HK-2 (cell line): ENCODE measurements at regions not wholly inside any gene's neighbourhood (a gene's known extent, or its start where the extent isn't known, plus 50 kb on each side); places are given as distances from the start of the nearest gene placed in this dataset.

ENCODE experiments used
- DNase-seq: peaks from one replicate; pipeline ENCODE4 v3.0.0-alpha.2; 2018; ENCODE audit not compliant: unreplicated experiment

DNA sequence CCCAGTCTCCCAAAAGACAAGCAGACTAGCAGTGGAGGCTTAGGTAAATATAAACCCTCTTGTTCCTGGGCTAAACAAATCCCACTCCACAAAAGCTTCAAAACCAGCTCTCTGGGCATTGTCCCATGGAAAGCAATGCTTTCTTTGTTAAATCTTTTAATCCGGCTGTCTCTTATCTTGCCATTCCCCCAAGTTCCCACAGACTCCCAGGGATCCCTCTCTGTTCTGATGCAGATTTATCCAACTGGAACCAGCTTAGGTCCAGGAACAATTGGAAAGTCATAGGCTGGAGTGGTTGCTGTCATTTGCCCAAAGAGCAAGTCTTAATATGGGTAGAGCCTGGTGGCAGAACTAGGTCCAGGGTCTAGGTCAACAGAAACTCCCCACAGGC, 110.1 kb upstream of the ATP1A1 start:
- DNase-seq = no peak

DNA sequence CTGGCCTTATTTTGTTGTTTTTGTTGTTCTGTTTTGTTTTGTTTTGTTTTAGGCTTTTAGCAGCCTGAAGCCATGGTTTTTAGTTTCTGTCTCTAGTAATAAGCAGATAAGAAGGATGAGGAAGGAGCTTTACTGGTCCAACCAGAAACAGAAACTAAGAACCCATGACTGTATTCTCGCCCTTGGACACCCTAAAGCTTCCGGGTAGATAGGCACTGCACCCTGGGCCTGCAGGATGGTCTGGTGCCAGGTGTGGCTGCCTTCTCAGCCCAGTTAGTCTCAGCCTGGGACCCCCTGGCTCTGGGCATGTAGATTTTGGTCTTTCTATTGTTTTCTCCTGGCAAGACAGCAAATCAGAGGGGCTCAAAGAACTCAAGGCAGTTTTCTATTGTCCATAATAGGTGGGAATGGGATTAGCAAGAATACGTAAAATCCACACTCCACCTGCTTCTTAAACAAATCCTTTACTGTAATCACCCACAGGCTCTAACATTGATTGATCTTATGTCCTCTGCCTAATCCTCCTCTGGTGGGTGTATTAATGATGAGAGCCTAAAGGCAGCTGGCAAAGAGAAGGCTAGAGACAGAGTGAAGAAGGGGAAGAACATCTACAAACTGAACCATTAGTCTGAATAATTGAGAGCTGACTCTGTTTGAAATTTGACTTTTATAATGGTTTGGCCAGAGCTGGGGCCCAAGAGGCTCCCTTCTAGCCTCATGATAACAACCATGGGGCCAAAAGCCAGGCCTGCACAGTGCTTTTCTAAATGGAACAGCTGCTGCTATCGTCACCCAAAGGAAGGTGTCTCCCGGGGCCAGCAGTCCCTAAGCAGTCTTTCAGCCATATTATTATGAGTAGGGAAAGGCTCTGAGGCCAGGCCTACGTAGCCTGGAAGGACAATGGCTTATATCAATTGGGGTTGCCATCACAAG, 106.8 kb upstream of the ATP1A1 start:
- no peak for DNase-seq

DNA sequence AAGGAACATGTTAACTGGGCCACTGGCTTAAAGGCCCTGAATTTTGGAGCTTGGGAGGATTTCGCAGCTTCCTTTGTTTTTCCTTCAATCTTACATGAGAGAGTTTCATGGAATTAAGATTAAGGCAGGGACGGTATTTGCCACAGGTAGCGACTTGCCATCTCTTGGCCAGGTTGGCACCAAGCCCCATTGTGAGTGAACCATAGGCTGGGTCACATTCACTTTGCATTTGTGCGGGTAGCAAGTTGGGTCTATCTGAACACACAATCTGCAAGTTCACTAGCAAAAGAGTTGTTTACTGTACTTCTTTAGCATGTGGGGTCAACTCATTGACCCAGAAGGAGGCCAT, 106.2 kb upstream of the ATP1A1 start:
- DNase-seq = no peak

DNA sequence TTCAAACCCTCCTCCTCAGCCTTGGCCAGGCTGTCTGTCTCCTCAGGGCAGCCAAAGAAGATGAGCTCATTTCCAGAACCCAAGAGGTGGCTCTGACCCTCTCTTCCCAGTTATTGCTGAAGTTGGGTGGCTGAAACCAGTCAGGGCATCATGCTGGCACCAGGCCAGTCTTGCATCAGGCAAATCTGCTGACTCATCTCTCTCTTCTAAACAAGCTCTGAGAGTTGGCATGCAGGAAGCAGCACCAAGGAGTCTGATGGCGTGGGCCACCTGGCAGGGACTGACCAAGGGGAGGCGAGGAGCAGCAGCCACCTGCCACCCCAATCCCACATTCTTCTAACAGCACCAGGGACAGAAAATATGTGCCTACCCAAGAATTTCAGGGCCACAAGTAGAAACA, 104.8 kb upstream of the ATP1A1 start:
- DNase-seq = peak; percentile 25

DNA sequence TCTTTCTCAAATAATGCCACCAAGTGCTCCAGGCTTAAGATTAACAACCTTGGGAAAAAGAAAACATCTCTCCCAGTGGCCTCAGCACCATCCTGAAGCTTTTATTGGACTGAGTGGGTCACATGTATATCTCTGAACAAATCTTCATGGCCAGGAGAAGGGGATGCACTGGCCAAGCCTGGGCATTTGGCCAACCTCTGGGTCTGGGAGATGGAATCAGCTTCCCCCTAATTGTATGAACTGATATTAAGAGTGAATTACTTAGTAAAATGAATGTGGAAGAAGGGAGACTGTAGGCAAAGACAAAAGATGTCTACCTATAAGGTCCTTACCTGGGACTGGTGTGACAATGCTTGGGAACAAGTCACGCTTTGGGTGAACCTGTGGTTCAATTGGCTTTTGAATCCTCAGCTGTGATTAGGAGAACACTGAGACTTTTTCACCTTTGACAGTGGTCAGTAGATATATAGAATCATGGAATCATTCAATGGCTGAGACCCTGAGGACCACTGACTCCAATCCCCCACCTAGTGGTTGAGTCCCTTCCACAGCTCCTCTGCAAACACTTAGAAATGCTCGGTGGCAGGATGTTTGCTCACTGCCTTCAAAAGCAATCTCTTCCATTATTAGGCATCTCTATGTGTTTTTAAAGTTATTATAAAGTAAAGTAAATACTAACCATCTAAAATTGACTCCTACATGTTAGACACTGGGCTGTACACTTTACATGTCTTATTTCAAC, 102.6 kb upstream of the ATP1A1 start:
- no peak for DNase-seq

DNA sequence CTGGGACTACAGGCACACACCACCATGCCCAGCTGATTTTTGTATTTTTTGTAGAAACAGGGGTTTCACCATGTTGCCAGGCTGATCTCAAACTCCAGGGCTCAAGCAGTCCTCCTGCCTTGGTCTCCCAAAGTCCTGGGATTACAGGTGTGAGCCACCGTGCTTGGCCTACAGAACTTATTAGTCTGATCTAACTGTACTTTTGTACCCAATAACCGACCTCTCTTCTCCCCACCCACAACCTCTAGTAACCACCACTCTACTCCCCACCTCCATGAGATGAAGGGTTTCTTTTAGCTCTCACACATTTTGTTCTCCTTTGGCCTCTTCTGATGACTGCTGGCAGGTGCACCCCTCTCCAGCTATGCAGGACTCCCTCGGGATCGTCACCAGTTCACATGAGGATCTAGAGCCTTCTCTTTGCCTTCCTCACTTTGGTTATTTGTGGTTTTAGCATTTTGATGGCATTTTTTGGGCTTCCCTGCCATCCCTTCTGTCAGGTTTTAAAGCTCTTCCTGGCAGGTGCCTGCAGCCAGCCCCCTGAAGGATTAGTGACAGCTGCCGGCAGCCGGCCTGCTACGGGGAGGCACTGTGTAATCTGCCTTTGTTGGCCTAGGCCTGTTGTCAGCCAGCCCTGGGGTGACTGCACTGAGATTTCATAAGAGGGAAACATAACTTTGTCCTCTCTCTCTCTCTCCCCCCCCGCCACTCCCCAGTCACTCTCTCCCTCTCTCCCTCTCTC, 99.8 kb upstream of the ATP1A1 start:
- DNase-seq = no peak

DNA sequence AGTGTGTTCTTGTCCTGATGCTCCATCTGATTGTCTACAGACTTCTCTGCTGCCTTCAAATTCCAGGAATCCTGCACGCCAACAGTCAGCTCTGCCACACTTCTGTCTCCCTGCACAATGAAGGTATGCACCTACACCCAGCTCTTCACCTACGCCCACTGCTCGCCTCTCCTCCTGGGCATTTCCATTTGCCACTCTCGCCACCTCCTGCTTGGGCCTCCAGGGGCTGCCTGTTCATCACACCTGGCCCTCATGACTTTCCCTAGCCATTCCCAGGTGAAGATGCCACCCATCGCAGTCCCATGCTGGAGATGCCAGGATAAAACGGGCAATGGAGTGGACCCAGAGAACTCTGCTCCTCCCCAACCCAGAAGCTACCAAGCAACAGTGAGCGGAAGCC, 96.5 kb upstream of the ATP1A1 start:
- DNase-seq = no peak

DNA sequence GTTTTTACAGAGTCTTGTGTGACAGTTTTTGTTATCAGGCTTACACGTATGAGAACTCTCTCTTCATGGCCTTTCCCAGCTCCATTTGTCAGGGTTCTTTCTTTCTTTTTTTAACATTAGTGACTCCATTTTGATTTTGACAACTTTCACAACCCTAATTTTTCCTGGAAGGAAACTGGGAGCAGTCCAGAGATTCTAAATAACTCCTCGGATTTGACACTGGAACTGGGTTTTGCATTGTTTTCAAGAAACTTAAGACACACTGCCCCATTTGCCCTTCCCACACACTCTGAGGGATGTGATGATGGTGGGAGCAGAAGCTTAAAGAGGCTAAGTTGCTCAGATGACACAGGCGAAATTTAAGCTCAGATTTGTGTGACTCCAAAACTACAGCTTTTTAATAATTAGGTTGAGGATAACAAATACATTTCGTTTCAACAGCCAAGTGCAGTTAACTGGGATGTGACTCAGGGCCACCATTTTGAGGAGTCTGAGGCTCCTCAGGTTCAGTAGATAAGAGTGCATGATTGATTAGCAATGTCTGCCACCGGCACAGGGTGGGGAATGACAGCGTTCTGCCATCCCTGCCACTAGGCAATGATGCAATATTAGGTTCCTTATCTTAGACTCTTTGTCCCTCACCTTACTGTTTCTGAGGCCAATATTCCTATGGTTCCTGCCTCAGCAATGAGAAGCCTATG, 95.1 kb upstream of the ATP1A1 start:
- no peak for DNase-seq

DNA sequence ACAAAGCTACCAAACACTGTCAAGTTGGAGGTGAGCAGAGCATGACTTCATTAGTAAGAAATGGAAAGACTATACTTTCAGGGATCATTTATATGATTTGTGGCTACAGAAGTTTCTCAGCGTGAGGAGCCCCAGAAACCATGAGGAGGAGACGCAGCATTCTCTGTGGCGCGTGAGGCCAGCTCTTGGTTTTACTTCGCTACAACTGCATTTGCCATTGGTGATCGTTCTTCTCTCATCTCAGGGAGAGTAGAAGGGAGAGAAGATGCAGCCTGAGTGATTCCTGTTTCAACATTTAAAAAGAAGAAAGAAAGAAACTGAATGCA, 94.5 kb upstream of the ATP1A1 start:
- no peak for DNase-seq

DNA sequence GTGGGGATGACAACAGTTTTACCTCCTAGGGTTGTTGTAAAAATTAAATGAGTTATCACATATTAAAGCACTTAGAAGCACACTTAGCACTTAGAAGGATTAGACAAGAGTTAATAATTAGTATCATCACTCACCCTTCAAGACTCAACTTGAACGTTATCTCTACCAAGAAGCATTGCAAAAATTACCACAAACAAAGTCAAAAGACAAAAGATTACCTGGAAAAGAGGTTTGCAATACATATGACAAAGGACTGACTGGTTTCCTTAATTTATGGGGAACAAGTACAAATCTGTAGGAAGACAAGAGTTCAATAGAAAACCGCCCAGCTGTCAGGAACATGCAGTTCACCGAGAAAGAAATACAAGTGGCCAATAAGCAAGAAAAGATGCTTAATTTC, 93.3 kb upstream of the ATP1A1 start:
- DNase-seq = no peak

DNA sequence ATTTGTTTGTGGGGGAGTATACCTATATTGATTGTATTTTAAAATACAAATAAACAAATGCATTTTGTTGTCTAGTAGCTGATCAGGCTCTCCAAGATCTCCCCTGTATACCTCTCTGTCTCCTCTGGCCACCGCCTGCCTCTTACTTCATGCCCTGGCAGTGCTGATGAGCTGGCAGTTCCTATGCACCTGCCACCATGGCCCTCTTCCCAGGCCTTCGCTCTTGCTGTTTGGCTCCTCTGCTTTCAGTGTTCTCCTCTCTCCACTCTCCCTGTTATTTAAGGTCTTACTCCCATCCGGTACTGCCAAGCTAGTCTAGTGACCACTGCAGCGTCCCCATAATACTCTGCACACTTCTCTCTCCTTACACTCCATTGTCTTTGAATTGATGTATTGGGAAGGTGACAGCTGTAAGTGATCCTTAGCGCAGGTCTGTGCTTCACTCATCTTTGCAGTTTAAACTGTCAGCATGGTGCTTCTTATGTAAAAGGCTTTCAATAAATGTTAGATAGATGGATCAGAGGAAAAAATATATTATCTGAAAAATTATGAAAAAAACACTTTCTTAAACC, 88.1 kb upstream of the ATP1A1 start:
- no peak for DNase-seq

DNA sequence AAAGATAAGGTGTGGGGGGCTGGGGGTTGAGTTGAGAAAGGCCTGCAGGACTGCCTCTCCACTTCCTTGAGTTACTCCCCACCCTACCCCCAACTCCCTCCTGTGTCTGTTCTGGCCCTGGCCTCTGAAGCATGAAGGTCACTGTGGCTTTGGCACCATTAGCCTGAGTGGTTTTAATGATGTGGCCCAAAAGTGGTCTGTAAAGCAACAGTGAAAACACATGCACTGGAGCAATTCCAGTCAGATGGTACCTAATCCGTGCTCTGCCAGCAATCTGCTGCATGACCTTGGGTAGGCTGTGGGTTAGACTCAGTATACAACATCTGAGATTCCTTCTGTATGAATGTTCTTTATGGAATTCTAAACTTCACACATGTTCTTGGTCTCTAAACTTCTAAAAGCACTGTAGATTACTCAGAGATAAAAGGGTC, 86.5 kb upstream of the ATP1A1 start:
- no peak for DNase-seq

DNA sequence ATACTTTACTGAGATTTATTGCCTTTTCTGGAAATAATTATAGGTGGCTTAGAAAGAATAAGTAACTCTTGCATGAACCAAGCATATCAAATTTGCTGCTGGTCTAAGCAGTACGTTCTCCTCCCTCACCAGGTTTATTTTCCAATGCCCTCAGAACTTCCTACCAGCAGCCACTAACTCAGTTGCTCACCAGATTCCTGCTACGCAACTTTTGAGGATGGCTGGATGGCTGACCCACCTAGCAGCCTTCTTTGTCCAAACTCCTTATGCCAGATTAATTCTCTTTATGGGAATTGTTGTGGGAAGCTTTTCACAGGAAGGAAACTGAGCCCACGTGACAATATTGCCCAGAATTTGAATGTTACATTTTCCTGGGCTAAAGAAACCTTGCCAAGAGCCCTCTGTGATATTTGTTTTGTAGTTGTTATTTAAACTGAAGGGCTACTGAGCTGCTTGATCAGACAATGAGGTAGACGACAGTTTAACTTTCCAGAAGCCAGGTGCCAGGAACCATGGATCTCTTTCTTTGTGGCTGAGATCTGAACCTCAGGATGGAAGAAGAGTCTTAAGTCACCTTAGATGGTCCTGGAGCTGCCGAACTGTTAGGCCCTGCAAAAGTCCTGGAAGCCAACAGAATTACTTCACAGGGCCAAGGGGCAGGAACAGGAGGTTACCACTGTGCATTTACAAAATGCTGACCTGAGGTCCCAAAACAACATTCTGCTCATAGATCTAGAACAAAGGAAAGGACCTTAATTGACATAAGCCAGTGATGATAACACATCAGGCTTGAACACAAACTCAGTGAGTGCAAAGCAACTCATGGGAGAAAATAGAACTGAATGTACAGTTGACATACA, 85.5 kb upstream of the ATP1A1 start:
- DNase-seq = no peak

DNA sequence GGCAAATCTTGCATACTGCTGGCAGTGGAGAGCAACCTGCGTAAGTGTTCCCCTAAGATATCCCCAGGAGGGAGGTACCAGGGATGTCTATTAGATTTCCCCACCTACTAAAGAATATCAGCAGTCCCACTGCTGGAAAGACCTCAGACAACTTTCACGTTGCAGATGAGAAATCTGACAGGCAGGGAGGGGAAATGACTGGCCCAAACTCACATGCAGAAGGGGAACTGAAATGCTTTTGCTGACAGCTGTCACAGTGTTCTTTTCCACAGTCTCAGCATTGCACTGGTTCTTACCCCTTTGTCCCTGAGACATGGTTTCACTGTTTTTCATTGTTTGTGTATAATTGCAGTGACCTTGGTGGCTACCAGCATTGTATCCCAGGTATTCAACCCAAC, 84.8 kb upstream of the ATP1A1 start:
- no peak for DNase-seq

DNA sequence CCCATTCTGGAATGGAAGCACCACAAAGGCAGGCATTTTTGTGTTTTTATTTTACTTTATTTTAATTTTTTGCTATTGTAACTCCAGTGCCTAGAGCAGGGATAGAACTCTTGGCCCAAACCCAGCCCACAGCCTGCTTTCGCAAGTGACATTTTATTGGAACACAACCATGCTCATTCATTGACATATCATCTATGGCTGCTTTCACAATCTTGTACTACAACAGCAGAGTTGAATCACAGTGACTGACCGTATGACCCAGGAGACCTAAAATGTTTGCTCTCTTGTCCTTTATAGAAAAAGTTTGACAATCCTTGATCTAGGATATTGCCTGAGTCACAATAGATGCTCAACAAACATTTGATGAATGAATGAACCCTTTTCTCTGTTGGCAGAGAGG, 83.9 kb upstream of the ATP1A1 start:
- DNase-seq = no peak

DNA sequence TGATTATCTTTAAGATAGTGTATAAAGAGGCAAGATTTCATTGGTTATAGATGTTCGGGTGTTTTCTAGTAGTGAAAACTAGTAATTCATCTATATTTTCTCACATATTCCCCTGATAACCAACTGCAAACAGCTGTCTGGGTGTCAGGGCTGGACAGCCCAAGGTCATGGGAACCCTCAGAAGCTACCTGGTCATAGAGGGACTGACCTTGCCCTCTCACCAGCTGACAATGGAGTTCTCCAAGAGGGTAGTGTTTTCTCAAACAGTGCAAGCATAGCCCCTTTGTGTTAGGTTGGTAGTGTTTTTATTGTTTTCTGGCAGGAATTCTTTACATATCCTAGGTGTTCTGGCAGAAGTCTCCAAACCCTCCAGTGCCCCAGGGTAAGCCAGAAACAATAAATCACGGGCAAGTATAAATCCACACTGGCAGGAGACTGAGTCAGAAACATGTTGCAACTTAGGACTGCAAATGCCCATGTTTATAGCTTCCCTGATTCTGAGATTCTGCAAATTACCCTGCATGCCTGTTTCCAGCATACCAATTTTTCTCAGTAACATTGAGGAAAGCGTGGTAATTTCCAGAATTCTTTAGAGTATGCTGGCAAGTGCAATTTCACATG, 82.8 kb upstream of the ATP1A1 start:
- DNase-seq = no peak

DNA sequence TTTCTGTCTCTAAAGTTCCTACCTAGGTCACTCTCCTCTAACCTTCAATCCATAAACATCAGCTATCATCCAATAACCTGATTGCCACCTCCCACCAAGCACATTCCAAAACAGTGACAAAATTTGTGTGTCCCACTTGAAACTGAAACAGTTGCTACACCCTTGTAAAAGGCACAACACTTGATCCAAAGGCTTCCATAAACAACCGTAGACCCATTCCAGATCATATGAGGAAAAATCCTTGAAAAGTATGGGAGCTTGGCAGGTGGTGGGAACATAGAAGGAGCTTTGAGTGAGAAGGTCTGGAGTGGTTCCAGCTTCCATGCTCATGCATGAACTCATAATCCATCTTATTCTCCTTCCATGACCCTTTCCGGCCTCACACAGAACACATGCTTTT, 82.0 kb upstream of the ATP1A1 start:
- DNase-seq = no peak

DNA sequence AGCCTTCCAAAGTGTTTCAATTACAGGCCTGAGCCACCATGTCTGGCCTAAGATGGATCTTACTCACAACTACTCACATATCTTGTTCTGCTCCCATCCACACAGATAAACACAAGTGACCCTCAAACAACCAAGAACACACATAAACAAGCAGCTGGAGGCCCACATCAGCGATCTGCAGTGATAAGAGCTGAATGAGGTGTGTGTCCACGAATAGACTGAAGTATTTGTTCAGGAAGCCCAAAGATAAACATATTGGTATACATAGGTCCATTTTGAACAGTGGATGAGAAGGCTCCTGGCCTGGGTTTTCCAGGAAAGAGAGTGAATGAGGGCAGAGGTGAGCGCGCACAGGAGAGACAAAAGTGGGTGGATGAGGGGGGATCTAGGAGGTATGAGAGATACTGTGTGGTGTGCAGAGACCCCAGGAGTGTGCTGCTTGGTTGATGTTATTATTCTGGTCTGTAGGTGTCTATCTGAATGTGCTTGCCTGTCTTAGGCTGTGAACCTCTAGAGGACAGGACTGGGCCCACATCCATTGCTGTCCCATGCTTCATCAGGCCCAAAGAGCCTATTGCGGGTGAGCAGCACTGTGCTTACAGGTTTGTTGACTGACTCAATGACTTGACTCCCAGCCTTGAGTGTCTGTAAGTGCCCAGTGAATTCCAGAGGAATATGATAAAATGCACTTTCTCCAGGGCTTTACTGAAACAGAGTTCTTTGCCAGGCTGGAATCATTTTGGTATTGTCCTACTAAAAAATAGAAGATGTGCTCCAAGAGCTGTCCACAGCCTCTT, 79.9 kb upstream of the ATP1A1 start:
- DNase-seq = no peak

DNA sequence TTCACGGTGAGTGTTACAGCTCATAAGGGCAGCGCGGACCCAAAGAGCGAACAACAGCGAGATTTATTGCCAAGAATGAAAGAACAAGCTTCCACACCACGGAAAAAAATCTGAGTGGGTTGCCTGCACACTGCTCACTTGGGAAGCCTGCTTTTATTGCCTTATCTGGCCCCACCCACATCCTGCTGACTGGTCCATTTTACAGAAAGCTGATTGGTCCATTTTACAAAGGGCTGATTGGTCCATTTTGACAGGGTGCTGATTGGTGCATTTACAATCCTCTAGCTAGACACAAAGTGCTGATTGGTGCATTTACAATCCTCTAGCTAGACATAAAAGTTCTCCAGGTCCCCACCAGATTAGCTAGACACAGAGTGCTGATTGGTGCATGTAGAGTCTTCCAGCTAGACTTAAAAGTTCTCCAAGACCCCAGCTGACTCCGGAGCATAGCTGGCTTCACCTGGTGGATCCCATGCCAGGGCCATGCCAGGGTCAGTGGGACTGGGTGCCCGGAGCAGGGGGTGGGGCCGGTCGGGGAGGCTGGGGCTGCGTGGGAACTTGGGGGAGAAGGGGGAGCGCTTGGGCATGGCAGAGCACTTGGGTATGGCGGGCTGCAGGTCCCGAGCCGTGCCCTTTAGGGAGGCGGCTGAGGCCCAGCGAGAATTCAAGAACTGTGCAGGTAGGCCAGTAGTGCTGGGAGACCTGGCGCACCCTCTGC, 75.4 kb upstream of the ATP1A1 start:
- DNase-seq = no peak
